NCI-H1417 treated with DMSO at 0.1 percent for 48 hours (cell line): ENCODE measurements at regions not wholly inside any gene's neighbourhood (a gene's known extent, or its start where the extent isn't known, plus 50 kb on each side); places are given as distances from the start of the nearest gene placed in this dataset.
"Not testable (repeated sequence)": the region's sequence is repeated elsewhere in the genome, so short reads cannot be mapped to it uniquely, and the experiment has no call there.

ENCODE experiments used
- DNase-seq: peaks from one replicate; lab custom pipeline; 2025; lab: John Stamatoyannopoulos, UW

DNA sequence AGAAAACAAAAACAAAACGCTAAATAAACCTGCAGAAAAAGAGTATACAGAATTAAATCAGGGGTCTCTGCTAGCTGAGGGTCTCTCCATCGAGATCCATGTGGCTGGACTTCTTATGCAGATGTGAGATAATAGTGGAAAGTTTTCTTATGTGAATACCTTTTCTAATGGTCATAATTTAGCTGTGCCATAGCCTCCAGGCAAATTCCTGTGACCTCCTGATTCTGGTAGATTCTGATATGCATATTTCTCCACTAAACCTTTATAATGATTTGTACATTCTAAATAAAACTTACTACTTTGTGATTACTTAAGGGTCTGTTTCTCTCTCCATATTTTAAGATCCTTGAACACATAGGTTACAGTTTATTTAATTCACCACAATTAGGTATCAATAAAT lies 1002.6 kb downstream of the GALC start:
- DNase-seq = no peak

GRCh38 chr14:86989285-86989684 lies 1003.7 kb downstream of the GALC start:
- no peak for DNase-seq

DNA sequence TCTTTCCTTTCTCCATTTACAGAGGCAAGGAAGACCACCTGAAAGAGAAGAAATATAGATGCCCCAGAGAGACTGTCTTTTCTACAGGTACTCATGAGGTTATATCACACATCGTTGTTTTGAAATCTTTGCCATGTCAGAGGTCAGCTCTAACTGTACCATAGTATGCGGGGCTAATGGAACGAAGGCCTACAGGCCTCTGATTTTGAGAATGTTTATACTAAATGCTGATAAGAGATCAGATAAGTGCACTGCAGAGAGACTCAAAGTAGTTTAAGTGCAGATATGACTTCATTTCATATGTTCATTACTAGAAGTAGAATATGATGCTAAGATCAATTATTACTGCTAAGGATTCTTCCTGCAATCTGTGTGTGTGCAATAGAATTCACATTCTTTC lies 1005.0 kb downstream of the GALC start:
- no peak for DNase-seq

- no peak for DNase-seq
Measured at GRCh38 chr14:86973177-86973576, 1019.8 kb downstream of the GALC start.

GRCh38 chr14:86971292-86971691 lies 1021.7 kb downstream of the GALC start:
- no peak for DNase-seq

GRCh38 chr14:86961106-86961716 lies 1031.8 kb downstream of the GALC start:
- DNase-seq = no peak

DNA sequence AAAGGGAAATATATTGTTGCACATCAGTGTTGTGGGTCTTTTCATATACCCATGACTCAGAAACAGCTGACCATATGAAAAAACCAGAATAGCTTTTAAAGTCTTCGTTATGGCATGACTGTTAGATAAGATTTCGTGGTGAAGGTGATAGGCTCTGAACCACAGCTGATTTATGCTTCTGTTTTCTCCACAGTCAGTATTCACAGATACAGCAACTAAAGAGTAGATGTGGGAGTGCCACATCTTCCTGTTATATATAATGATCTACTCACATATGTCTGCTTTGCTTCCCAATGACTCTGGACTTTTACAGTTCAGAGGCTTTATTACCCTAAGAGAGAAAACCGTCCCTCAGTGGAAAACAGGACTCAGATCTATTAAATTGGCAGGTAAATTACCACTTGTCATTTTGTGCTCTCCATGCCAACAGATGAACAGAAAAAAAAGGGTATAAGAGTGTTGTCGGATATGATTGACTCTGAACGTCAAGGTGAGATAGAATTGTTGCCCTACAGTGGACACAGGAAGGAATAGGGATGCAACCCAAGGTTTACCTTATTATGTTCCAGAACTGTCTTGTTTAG lies 1037.1 kb downstream of the GALC start:
- no peak for DNase-seq

DNA sequence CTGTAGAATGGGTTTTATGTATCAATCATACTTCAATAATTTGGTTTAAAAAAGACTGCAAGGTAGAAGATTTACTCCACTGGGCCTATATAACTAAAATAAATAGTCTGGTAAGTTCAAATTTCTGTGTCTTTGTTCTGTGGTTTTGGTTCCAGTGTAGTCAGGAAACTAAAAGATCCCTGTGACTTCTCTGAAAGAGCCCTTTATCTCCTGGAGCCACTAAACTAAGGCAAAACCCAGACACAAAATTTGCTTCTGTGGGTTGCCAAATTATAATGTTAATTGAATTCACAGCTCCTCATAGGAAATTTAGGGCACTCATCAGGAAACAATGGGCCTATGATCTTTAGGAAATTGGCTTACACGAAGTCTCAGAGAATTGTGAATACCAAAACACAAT lies 1038.4 kb downstream of the GALC start:
- no peak for DNase-seq

DNA sequence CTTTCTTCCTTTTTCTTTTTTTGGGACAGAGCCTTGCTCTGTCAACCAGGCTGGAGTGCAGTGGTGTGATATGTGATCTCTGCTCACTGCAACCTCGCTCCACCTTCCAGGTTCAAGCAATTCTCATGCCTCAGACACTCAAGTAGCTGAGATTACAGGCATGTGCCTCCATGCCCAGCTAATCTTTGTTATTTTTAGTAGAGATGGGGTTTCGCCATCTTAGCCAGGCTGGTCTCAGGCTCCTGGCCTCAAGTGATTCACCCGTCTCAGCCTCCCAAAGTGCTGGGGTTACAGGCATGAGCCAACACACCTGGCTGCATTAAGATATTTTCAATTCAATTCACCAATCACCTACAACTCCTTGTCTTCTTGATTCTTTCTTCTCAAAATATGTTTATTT lies 1046.5 kb downstream of the GALC start:
- no peak for DNase-seq

- DNase-seq = no peak
Measured at GRCh38 chr14:86944434-86944833, 1048.5 kb downstream of the GALC start.

- no peak for DNase-seq
Measured at GRCh38 chr14:86943391-86944365, 1049.3 kb downstream of the GALC start.

DNA sequence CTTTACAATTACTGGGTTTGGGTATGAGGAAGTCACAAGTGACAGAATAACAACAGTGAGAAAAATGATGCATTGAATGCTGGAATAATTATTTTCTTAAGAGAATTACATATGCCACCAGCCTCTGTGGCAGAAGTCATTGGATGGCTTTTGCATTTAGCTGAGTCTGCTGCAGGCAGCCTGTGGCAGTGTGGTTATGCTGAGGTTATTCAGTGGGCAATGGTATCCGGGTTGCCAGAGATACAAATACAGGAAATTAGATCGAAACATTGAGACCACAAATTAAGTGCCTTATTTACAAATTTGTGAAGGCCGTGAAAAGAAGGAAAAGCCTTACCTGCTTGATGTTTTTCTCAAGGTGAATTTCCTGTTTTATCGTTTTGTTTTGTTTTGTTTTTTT lies 1050.0 kb downstream of the GALC start:
- no peak for DNase-seq

- DNase-seq = no peak
Measured at GRCh38 chr14:86940106-86940505, 1052.9 kb downstream of the GALC start.

- DNase-seq = no peak
Measured at GRCh38 chr14:86938320-86938719, 1054.7 kb downstream of the GALC start.

GRCh38 chr14:86936556-86936955 lies 1056.4 kb downstream of the GALC start:
- DNase-seq = no peak

DNA sequence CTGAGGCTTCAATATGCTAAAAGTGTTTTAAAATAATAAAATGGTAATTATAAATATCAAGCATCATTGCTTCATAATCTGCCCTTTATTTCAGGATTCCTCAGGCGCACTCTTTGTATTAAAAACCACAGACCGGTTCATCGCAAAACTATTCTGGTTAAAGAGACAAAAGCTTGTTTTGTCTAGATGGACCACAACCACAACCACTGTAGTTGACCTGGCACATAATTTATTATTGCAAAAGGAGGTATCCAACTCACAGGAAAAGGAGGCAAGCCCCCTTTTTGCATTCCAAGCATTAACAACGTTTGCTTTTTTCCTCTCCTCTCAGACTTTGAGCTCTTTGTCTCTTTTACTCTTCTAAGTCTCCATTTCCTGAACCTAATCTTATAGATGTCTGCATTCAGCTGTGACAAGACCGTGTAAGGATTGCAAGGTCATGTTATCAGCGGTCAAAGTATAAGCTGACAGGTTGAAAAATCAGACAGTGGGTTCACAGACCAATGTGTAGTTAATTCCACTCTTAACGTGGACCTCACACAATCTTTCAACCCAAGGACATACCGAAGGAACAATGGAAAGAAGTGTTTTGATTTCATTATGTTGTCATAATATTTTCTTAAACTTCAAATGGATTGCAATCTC lies 1057.6 kb downstream of the GALC start:
- DNase-seq = no peak

GRCh38 chr14:86933958-86934595 lies 1058.9 kb downstream of the GALC start:
- DNase-seq = no peak

GRCh38 chr14:86933460-86933859 lies 1059.5 kb downstream of the GALC start:
- no peak for DNase-seq

- DNase-seq = no peak
Measured at GRCh38 chr14:86915406-86915805, 1077.6 kb downstream of the GALC start.

GRCh38 chr14:86912709-86913108 lies 1080.3 kb downstream of the GALC start:
- no peak for DNase-seq

- no peak for DNase-seq
Measured at GRCh38 chr14:86911486-86911885, 1081.5 kb downstream of the GALC start.

DNA sequence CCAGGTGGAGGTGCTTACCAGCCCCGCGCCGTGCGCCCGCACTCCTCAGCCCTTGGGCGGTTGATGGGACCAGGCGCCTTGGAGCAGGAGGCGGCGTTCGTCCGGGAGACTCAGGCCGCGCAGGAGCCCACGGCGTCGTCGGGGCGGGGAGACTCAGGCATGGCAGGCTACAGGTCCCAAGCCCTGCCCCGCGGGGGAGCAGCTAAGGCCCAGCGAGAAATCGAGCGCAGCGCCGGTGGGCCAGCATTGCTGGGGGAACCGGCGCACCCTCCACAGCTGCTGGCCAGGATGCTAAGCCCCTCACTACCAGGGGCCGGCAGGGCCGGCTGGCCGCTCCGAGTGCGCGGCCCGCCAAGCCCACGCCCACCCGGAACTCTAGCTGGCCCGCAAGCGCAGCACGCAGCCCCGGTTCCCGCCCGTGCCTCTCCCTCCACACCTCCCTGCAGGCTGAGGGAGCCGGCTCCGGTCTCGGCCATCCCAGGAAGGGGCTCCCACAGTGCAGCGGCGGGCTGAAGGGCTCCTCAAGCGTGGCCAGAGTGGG lies 1087.5 kb downstream of the GALC start:
- not testable (repeated sequence) for DNase-seq
